ENCODE measurements at regions not wholly inside any gene's neighbourhood (a gene's known extent, or its start where the extent isn't known, plus 50 kb on each side); places are given as distances from the start of the nearest gene placed in this dataset.

GRCh38 chrX:35696760-35697234, 101.3 kb upstream of the MAGEB16 start (continued):
- TF ChIP-seq ZNF510 (tag by site-specific recombination; IDR thresholded peaks at IDR 0.05; ENCODE audit: insufficient replicate concordance) (no peak), ZNF623 (tag by site-specific recombination; IDR thresholded peaks at IDR 0.05) (no peak), ZNF558 (tag by site-specific recombination; IDR thresholded peaks at IDR 0.05) (no peak)

GRCh38 chrX:35699642-35700041, 98.5 kb upstream of the MAGEB16 start:
- Histone ChIP-seq H3K9me3 (ENCODE audit: control insufficient read depth, insufficient read depth, low read depth, low read length) (no peaks in the 10 kb centered on the region), H3K4me1 (ENCODE audit: control insufficient read depth, insufficient read depth, low read length) (no peaks in the 10 kb centered on the region), H3K4me3 (ENCODE audit: low read depth, low read length) (no peak overlapping the region), H3K27ac (ENCODE audit: extremely low read depth, low read depth, low read length) (no peak overlapping the region), H3K36me3 (ENCODE audit: control insufficient read depth in 2 of 2, insufficient read depth in 1 of 2, low read length in 2 of 2) (no peaks in the 10 kb centered on the region)
- ChIA-PET CTCF (no interaction called here), POLR2A (no interaction called here)
- no peak for TF ChIP-seq ZNF175 (tag by site-specific recombination; IDR thresholded peaks at IDR 0.05)
- TF ChIP-seq ZFP37 (tag by site-specific recombination; IDR thresholded peaks at IDR 0.05) = no peak
- no peak for TF ChIP-seq MZF1 (tag by site-specific recombination; IDR thresholded peaks at IDR 0.05; ENCODE audit: borderline replicate concordance)
- no peak for TF ChIP-seq CTCF (tag by site-specific recombination; IDR thresholded peaks at IDR 0.05)
- no peak for TF ChIP-seq ZNF404 (tag by site-specific recombination; IDR thresholded peaks at IDR 0.05)
- no peak for TF ChIP-seq PRDM6 (tag by site-specific recombination; IDR thresholded peaks at IDR 0.05)
- TF ChIP-seq HOXC10 (CRISPR knock-in tag; IDR thresholded peaks at IDR 0.05) = no peak
- TF ChIP-seq ZNF324 (tag by site-specific recombination; IDR thresholded peaks at IDR 0.05) = no peak
- TF ChIP-seq ZNF114 (tag by site-specific recombination; IDR thresholded peaks at IDR 0.05) = no peak
- no peak for TF ChIP-seq ZNF473 (tag by site-specific recombination; IDR thresholded peaks at IDR 0.05)
- no peak for TF ChIP-seq ZNF10 (tag by site-specific recombination; IDR thresholded peaks at IDR 0.05)

DNA sequence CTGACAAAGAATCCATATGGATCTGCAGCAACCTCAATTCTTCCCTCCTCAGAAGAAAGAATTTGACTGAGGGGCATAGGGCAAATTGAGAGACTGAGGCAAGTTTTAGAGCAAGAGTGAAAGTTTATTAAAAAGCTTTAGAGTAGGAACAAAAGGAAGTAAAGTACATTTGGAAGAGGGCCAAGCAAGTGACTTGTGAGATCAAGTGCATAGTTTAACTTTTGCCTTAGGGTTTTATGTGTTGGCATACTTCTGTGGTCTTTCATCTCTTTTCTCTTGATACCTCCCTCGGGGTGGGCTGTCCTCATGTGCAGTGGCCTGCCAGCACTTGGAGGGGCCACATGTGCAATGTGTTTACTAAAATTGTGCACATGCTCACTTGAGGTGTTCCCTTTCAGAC, 98.0 kb upstream of the MAGEB16 start:
- CTCF ChIA-PET = no interaction called here
- H3K9me3 ChIP-seq (ENCODE audit: control insufficient read depth, insufficient read depth, low read depth, low read length) = no peaks in the 10 kb centered on the region
- POLR2A ChIA-PET = no interaction called here
- H3K4me3 ChIP-seq (ENCODE audit: low read depth, low read length) = no peak overlapping the region
- H3K27ac ChIP-seq (ENCODE audit: extremely low read depth, low read depth, low read length) = no peak overlapping the region
- TF ChIP-seq MYNN (tag by site-specific recombination; IDR thresholded peaks at IDR 0.05; ENCODE audit: borderline replicate concordance) = no peak
- TF ChIP-seq, protein P1, sequence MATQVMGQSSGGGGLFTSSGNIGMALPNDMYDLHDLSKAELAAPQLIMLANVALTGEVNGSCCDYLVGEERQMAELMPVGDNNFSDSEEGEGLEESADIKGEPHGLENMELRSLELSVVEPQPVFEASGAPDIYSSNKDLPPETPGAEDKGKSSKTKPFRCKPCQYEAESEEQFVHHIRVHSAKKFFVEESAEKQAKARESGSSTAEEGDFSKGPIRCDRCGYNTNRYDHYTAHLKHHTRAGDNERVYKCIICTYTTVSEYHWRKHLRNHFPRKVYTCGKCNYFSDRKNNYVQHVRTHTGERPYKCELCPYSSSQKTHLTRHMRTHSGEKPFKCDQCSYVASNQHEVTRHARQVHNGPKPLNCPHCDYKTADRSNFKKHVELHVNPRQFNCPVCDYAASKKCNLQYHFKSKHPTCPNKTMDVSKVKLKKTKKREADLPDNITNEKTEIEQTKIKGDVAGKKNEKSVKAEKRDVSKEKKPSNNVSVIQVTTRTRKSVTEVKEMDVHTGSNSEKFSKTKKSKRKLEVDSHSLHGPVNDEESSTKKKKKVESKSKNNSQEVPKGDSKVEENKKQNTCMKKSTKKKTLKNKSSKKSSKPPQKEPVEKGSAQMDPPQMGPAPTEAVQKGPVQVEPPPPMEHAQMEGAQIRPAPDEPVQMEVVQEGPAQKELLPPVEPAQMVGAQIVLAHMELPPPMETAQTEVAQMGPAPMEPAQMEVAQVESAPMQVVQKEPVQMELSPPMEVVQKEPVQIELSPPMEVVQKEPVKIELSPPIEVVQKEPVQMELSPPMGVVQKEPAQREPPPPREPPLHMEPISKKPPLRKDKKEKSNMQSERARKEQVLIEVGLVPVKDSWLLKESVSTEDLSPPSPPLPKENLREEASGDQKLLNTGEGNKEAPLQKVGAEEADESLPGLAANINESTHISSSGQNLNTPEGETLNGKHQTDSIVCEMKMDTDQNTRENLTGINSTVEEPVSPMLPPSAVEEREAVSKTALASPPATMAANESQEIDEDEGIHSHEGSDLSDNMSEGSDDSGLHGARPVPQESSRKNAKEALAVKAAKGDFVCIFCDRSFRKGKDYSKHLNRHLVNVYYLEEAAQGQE (tag by site-specific recombination; IDR thresholded peaks at IDR 0.05) = no peak
- no peaks in the 10 kb centered on the region for H3K4me1 ChIP-seq (ENCODE audit: control insufficient read depth, insufficient read depth, low read length)
- H3K36me3 ChIP-seq (ENCODE audit: control insufficient read depth in 2 of 2, insufficient read depth in 1 of 2, low read length in 2 of 2) = no peaks in the 10 kb centered on the region

All from HEK293 (cell line).